PC-9 (cell line): ENCODE measurements at regions not wholly inside any gene's neighbourhood (a gene's known extent, or its start where the extent isn't known, plus 50 kb on each side); places are given as distances from the start of the nearest gene placed in this dataset.

ENCODE experiments used
- EZH2 ChIP-seq: fragments of 200-600 bp; sonication (generic); IDR thresholded peaks from 2 replicates; pipeline ENCODE4 v1.8.0; 2017; ENCODE audit warnings: antibody characterized with exemption, low read depth
- TF ChIP-seq, protein P1 (sequence below): fragments of 200-600 bp; sonication (generic); conservative IDR thresholded peaks from 2 replicates; pipeline ENCODE4 v1.6.1; 2017; ENCODE audit warnings: mixed run types, antibody characterized with exemption, mild to moderate bottlenecking, moderate library complexity

DNA sequence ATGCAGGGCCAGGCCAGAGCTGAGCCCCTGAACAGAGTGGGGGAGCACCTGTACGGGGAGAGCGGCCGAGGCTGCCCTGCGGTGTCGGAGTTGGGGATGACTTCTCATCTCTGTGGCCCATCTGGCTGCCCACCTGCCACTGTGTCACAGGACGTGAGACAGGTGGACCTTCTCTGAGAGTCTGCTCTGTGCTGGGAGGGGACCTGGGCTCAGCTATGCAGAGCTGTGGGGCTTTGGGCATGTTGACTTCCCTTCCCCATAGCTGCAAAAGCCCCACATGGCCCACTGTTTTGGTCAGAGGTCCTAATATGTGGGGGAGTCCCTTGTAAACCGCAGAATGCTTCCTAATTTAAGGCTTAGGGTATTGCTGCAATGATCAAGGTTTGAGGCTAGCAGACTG lies 68.0 kb upstream of the TRPM1 start:
- TF ChIP-seq, protein P1, sequence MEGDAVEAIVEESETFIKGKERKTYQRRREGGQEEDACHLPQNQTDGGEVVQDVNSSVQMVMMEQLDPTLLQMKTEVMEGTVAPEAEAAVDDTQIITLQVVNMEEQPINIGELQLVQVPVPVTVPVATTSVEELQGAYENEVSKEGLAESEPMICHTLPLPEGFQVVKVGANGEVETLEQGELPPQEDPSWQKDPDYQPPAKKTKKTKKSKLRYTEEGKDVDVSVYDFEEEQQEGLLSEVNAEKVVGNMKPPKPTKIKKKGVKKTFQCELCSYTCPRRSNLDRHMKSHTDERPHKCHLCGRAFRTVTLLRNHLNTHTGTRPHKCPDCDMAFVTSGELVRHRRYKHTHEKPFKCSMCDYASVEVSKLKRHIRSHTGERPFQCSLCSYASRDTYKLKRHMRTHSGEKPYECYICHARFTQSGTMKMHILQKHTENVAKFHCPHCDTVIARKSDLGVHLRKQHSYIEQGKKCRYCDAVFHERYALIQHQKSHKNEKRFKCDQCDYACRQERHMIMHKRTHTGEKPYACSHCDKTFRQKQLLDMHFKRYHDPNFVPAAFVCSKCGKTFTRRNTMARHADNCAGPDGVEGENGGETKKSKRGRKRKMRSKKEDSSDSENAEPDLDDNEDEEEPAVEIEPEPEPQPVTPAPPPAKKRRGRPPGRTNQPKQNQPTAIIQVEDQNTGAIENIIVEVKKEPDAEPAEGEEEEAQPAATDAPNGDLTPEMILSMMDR, result no peak
- no peak for TF ChIP-seq EZH2
